Endothelial cell (in vitro differentiated cells): ENCODE measurements at regions not wholly inside any gene's neighbourhood (a gene's known extent, or its start where the extent isn't known, plus 50 kb on each side); places are given as distances from the start of the nearest gene placed in this dataset.
"Not testable (repeated sequence)": the region's sequence is repeated elsewhere in the genome, so short reads cannot be mapped to it uniquely, and the experiment has no call there.

Source experiments
- DNase-seq: peaks from one replicate; pipeline ENCODE4 v3.0.0; 2021; ENCODE audit warnings: low spot score
- H3K27ac Mint-ChIP-seq: one replicate; pipeline ENCODE4 v1.8.0; 2021; ENCODE audit warnings: mixed read lengths, inconsistent platforms; ENCODE audit not compliant: unreplicated experiment
- H3K27me3 Mint-ChIP-seq: one replicate; pipeline ENCODE4 v1.8.0; 2021; ENCODE audit warnings: mild to moderate bottlenecking, moderate library complexity, mixed read lengths, inconsistent platforms; ENCODE audit not compliant: unreplicated experiment
- H3K36me3 Mint-ChIP-seq: one replicate; pipeline ENCODE4 v1.8.0; 2021; ENCODE audit warnings: mild to moderate bottlenecking, low read depth, mixed read lengths, inconsistent platforms; ENCODE audit not compliant: unreplicated experiment
- H3K4me1 Mint-ChIP-seq: one replicate; pipeline ENCODE4 v1.8.0; 2021; ENCODE audit warnings: mild to moderate bottlenecking, mixed read lengths, inconsistent platforms; ENCODE audit not compliant: unreplicated experiment
- H3K4me3 Mint-ChIP-seq: one replicate; pipeline ENCODE4 v1.8.0; 2021; ENCODE audit warnings: mild to moderate bottlenecking, mixed read lengths, inconsistent platforms; ENCODE audit not compliant: unreplicated experiment
- H3K9me3 Mint-ChIP-seq: one replicate; pipeline ENCODE4 v1.8.0; 2021; ENCODE audit warnings: mixed read lengths, inconsistent platforms; ENCODE audit not compliant: unreplicated experiment
- CTCF ChIP-seq: fragments of 200-600 bp; sonication (generic); IDR thresholded peaks from one replicate; pipeline ENCODE4 v1.5.0; 2021; ENCODE audit warnings: antibody characterized with exemption; ENCODE audit not compliant: unreplicated experiment

- no peaks in the 10 kb centered on the region for H3K27me3 Mint-ChIP-seq
- H3K4me3 Mint-ChIP-seq = no peak overlapping the region
- H3K27ac Mint-ChIP-seq = no peak overlapping the region
- H3K4me1 Mint-ChIP-seq = no peaks in the 10 kb centered on the region
- no peak for DNase-seq
- no peak for TF ChIP-seq CTCF
- H3K36me3 Mint-ChIP-seq = no peaks in the 10 kb centered on the region
- no peaks in the 10 kb centered on the region for H3K9me3 Mint-ChIP-seq
Observed at GRCh38 chr16:58801838-58802237, 67.7 kb upstream of the GOT2 start.

GRCh38 chr16:58797137-58797801 lies 63.2 kb upstream of the GOT2 start:
- no peaks in the 10 kb centered on the region for H3K36me3 Mint-ChIP-seq
- DNase-seq = no peak
- no peaks in the 10 kb centered on the region for H3K4me1 Mint-ChIP-seq
- no peaks in the 10 kb centered on the region for H3K9me3 Mint-ChIP-seq
- no peaks in the 10 kb centered on the region for H3K27me3 Mint-ChIP-seq
- H3K4me3 Mint-ChIP-seq = no peak overlapping the region
- no peak for TF ChIP-seq CTCF
- no peak overlapping the region for H3K27ac Mint-ChIP-seq

GRCh38 chr16:58793366-58793765 lies 59.2 kb upstream of the GOT2 start:
- H3K4me1 Mint-ChIP-seq = no peaks in the 10 kb centered on the region
- no peaks in the 10 kb centered on the region for H3K36me3 Mint-ChIP-seq
- no peak for TF ChIP-seq CTCF

GRCh38 chr16:58792188-58792587 lies 58.1 kb upstream of the GOT2 start:
- Mint-ChIP-seq H3K4me1 (no peaks in the 10 kb centered on the region), H3K4me3 (no peak overlapping the region), H3K9me3 (no peaks in the 10 kb centered on the region), H3K27me3 (no peaks in the 10 kb centered on the region), H3K36me3 (no peaks in the 10 kb centered on the region), H3K27ac (no peak overlapping the region)
- no peak for TF ChIP-seq CTCF
- no peak for DNase-seq

More at GRCh38 chr16:58793366-58793765, 59.2 kb upstream of the GOT2 start:
- H3K4me3 Mint-ChIP-seq = no peak overlapping the region
- no peaks in the 10 kb centered on the region for H3K9me3 Mint-ChIP-seq
- no peaks in the 10 kb centered on the region for H3K27me3 Mint-ChIP-seq
- no peak overlapping the region for H3K27ac Mint-ChIP-seq
- DNase-seq = no peak

- H3K9me3 Mint-ChIP-seq, H3K27me3 Mint-ChIP-seq, H3K36me3 Mint-ChIP-seq, DNase-seq, H3K4me1 Mint-ChIP-seq, H3K4me3 Mint-ChIP-seq, H3K27ac Mint-ChIP-seq: not testable (repeated sequence)
Observed at GRCh38 chr16:58790816-58791557, 56.9 kb upstream of the GOT2 start.
